ENCODE measurements at regions not wholly inside any gene's neighbourhood (a gene's known extent, or its start where the extent isn't known, plus 50 kb on each side); places are given as distances from the start of the nearest gene placed in this dataset.

DNA sequence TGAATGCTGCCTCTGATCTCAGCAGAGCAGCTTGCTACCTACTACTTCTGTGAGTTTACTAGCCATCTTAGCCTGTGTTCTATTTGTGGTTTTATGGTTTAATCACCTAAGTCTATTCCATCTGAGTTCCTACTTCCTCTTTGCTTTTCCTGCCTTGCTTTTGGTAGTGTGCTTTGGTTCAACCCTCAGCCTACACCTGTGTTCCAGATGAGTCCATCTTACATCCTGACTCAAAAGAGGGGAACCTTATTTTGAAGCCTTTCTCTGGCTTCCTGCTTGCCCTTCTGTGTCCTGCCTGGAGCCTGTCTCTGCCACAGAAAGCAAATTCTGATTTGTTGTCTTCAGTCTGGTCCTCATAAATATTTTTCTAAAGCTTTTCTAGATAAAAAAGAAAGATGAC, 530.3 kb upstream of the MEX3C start (continued):
- TF ChIP-seq, protein P1, sequence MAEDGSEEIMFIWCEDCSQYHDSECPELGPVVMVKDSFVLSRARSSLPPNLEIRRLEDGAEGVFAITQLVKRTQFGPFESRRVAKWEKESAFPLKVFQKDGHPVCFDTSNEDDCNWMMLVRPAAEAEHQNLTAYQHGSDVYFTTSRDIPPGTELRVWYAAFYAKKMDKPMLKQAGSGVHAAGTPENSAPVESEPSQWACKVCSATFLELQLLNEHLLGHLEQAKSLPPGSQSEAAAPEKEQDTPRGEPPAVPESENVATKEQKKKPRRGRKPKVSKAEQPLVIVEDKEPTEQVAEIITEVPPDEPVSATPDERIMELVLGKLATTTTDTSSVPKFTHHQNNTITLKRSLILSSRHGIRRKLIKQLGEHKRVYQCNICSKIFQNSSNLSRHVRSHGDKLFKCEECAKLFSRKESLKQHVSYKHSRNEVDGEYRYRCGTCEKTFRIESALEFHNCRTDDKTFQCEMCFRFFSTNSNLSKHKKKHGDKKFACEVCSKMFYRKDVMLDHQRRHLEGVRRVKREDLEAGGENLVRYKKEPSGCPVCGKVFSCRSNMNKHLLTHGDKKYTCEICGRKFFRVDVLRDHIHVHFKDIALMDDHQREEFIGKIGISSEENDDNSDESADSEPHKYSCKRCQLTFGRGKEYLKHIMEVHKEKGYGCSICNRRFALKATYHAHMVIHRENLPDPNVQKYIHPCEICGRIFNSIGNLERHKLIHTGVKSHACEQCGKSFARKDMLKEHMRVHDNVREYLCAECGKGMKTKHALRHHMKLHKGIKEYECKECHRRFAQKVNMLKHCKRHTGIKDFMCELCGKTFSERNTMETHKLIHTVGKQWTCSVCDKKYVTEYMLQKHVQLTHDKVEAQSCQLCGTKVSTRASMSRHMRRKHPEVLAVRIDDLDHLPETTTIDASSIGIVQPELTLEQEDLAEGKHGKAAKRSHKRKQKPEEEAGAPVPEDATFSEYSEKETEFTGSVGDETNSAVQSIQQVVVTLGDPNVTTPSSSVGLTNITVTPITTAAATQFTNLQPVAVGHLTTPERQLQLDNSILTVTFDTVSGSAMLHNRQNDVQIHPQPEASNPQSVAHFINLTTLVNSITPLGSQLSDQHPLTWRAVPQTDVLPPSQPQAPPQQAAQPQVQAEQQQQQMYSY (CRISPR knock-in tag; IDR thresholded peaks at IDR 0.05), result no peak
- no peak for TF ChIP-seq SAP130 (CRISPR knock-in tag; IDR thresholded peaks at IDR 0.05; ENCODE audit: low read depth)
- TF ChIP-seq PHF8 (CRISPR knock-in tag; IDR thresholded peaks at IDR 0.05), result no peak
- no peak for TF ChIP-seq ZBTB20 (CRISPR knock-in tag; IDR thresholded peaks at IDR 0.05; ENCODE audit: borderline replicate concordance, low read depth)

DNA sequence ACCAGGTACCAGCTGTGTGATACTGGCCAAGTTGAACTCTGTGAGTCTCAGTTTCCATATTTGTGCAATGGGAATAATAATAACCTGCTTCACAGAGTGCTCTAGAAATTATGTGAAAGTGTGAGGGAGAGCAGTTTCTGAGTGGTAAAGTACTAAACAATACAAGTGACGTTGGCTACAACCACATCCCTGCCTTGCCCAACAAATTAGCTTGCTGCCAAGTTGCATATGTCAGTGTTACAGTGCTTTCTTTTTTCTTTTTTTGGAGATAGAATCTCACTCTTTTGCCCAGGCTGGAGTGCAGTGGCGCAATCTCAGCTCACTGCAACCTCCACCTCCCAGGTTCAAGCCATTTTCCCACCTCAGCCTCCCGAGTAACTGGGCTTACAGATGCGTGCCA, 533.6 kb upstream of the MEX3C start:
- Histone ChIP-seq H3K4me2 (ENCODE audit: low read depth, low read length) (no peak overlapping the region), H2AFZ (ENCODE audit: low read length) (no peak overlapping the region), H3K79me2 (ENCODE audit: insufficient read depth, low read length) (no peaks in the 10 kb centered on the region), H3K9me3 (ENCODE audit: low read length) (no peaks in the 10 kb centered on the region), H3K36me3 (replicated peaks in 1 of 2; ENCODE audit: control insufficient read depth in 1 of 2, insufficient read depth in 2 of 2, low read length in 2 of 2) (no peaks in the 10 kb centered on the region), H3K9ac (ENCODE audit: insufficient read depth, low read depth, low read length) (no peak overlapping the region), H3K4me1 (ENCODE audit: insufficient read depth, low read length) (no peaks in the 10 kb centered on the region), H3K27ac (ENCODE audit: extremely low read length, insufficient read depth, low read length) (no peak overlapping the region), H3K4me3 (replicated peaks in 1 of 3; ENCODE audit: insufficient read depth in 1 of 3, low read depth in 2 of 3, low read length in 3 of 3) (no peak overlapping the region), H3K27me3 (ENCODE audit: control insufficient read depth in 1 of 2, insufficient read depth in 2 of 2, low read length in 2 of 2) (no peaks in the 10 kb centered on the region), H4K20me1 (ENCODE audit: insufficient read depth, low read length) (no peaks in the 10 kb centered on the region)
- in situ Hi-C loops (cut with HindIII; ENCODE audit: extremely low pct_ligation_motif_present, low pct_unique_long_range_greater_than_20kb), result no loop called here
- no peak for DNase-seq (ENCODE audit: low spot score)
- TF ChIP-seq KMT2A (CRISPR knock-in tag; IDR thresholded peaks at IDR 0.05), result no peak
- TF ChIP-seq ZFAT (CRISPR knock-in tag; conservative IDR thresholded peaks at IDR 0.05), result no peak
- no peak for TF ChIP-seq ZNF10 (CRISPR knock-in tag; IDR thresholded peaks at IDR 0.05; ENCODE audit: borderline replicate concordance, low read depth)
- TF ChIP-seq HES4 (CRISPR knock-in tag; IDR thresholded peaks at IDR 0.05; ENCODE audit: borderline replicate concordance), result no peak
- no peak for TF ChIP-seq CBX5 (CRISPR knock-in tag; IDR thresholded peaks at IDR 0.05; ENCODE audit: borderline replicate concordance)
- no peak for TF ChIP-seq MAF1 (CRISPR knock-in tag; IDR thresholded peaks at IDR 0.05; ENCODE audit: borderline replicate concordance)
- no peak for TF ChIP-seq ZNF207 (IDR thresholded peaks at IDR 0.05; ENCODE audit: borderline replicate concordance)
- no peak for TF ChIP-seq NCOR1 (IDR thresholded peaks at IDR 0.05; ENCODE audit: borderline replicate concordance, low read length)
- TF ChIP-seq HDAC6 (IDR thresholded peaks at IDR 0.05; ENCODE audit: low read depth, low read length), result no peak
- TF ChIP-seq, protein P2, sequence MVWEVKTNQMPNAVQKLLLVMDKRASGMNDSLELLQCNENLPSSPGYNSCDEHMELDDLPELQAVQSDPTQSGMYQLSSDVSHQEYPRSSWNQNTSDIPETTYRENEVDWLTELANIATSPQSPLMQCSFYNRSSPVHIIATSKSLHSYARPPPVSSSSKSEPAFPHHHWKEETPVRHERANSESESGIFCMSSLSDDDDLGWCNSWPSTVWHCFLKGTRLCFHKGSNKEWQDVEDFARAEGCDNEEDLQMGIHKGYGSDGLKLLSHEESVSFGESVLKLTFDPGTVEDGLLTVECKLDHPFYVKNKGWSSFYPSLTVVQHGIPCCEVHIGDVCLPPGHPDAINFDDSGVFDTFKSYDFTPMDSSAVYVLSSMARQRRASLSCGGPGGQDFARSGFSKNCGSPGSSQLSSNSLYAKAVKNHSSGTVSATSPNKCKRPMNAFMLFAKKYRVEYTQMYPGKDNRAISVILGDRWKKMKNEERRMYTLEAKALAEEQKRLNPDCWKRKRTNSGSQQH (CRISPR knock-in tag; IDR thresholded peaks at IDR 0.05; ENCODE audit: low read depth), result no peak
- TF ChIP-seq ARNT2 (CRISPR knock-in tag; IDR thresholded peaks at IDR 0.05; ENCODE audit: low read depth), result no peak
- TF ChIP-seq ZNF850 (CRISPR knock-in tag; conservative IDR thresholded peaks at IDR 0.05), result no peak
- no peak for TF ChIP-seq PAWR (CRISPR knock-in tag; IDR thresholded peaks at IDR 0.05; ENCODE audit: borderline replicate concordance)
- TF ChIP-seq, protein P3, sequence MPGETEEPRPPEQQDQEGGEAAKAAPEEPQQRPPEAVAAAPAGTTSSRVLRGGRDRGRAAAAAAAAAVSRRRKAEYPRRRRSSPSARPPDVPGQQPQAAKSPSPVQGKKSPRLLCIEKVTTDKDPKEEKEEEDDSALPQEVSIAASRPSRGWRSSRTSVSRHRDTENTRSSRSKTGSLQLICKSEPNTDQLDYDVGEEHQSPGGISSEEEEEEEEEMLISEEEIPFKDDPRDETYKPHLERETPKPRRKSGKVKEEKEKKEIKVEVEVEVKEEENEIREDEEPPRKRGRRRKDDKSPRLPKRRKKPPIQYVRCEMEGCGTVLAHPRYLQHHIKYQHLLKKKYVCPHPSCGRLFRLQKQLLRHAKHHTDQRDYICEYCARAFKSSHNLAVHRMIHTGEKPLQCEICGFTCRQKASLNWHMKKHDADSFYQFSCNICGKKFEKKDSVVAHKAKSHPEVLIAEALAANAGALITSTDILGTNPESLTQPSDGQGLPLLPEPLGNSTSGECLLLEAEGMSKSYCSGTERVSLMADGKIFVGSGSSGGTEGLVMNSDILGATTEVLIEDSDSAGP (CRISPR knock-in tag; IDR thresholded peaks at IDR 0.05; ENCODE audit: borderline replicate concordance), result no peak
- FAIRE-seq, result no peak
- CTCF ChIA-PET (ENCODE audit: low intra/inter-chr PET ratio, low total read pairs), result no interaction called here
- WGBS (ENCODE audit: low lambda C conversion rate), result 12% methylated on average over 4 of the region's 4 CpGs
- POLR2A ChIA-PET, result no interaction called here
- BruUV-seq (replicated peaks), result no TSS peak
- intact Hi-C loops (cut with micrococcal nuclease; ENCODE audit: unreplicated experiment), result no loop called here
- ATAC-seq, result no peak

Measured in HepG2 (cell line).